Hepatic stellate cell (primary cell): ENCODE measurements at regions not wholly inside any gene's neighbourhood (a gene's known extent, or its start where the extent isn't known, plus 50 kb on each side); places are given as distances from the start of the nearest gene placed in this dataset.

Experiments
- DNase-seq: peaks from one replicate; pipeline ENCODE4 v3.0.0; 2011; ENCODE audit warnings: low spot score

GRCh38 chr2:222146488-222146887 is 152.3 kb downstream of the PAX3 start:
- no peak for DNase-seq

DNA sequence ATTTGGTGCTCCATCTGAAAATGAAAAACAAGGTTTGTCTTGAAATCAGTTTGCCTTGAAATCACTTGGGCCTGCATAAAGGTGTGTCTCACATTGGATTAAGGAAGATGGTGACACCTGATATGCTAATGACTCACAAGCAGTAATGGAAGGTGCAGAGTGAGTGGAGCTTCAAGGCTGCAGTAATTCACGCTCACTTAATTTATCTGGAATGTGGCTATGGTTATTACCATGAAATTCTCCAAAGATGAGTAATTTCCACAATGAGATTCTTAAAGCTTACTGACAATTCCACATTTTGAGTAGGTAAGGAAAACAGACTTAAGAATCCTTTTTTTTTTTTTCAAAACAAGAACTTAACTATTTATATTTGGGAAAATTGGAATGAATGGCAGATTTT is 156.8 kb downstream of the PAX3 start:
- no peak for DNase-seq

- no peak for DNase-seq
Observed at GRCh38 chr2:222136106-222136630, 162.6 kb downstream of the PAX3 start.

DNA sequence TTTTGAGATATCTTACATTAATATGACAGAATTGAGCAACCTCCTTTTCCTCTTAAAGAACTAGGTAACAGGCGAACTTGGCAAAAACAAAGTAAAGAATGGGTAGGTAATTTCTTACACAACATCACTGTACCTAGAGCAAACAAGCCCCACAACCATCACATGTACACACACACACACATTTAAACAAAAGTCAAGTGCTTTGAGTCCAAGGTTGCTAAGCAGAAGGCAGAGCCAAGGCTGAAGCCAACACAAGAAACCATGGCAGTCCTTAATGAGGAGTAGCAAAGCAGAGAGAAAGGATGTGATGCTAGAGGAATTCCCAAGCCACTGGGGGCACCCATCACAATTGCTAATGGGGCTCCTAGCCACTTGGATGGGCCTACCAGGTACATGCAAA is 164.1 kb downstream of the PAX3 start:
- no peak for DNase-seq

GRCh38 chr2:222133897-222134296 is 164.9 kb downstream of the PAX3 start:
- no peak for DNase-seq

GRCh38 chr2:222130855-222131254 is 167.9 kb downstream of the PAX3 start:
- no peak for DNase-seq

DNA sequence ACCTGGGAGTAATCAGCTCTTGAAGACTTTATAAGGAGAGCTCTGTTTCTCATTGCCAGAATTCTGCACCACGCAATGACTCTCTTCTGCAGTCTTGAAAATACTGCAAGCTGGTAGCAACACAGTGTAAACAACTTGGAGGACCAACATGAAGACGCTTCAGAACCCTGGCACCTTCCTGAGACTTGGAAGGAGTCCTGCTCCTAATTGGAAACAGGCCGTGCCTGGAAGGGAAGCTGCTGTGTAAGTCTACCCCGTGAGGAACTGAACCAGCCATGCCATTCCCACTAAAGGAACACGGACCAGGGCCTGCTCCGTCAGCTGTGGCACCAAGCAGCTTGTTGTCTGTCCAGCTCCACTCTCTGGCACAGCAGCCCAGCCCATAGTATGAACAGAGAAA is 171.1 kb downstream of the PAX3 start:
- DNase-seq: no peak

DNA sequence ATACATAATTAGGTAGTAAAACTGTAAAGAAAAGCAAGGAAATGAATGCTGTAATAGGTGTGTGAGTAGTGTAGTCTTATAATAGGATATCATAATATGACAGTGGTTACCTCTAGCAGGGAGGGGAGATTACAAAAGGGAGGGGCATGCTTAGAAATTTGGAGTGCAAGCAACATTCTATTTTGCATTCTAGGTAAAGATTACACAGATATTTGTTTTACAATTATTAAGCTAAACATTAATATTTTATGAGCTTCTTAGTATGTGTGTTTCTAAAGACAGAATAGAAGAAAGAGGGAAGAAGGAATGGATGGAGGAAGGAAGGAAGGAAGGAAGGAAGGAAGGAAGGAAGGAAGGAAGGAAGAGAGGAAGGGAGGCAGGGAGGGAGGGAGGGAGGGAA is 177.9 kb downstream of the PAX3 start:
- no peak for DNase-seq

DNA sequence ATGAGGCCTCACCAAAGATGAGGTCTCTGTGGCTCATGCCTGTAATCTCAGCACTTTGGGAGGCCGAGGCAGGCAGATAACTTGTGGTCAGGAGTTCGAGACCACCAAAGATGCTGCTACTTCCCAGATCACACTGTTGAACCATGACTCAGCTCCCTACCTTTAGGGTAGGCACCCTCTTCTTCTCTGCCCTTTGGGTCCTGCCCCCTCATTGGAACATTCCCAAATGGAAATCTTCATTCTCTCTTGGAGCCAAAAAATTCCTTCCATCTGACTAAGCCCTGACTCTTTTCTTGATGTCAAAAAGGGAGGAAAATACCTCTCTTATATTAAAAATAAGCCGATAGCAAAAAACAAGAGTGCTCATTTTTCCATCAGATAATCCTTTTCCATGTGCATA is 183.5 kb downstream of the PAX3 start:
- DNase-seq: no peak

DNA sequence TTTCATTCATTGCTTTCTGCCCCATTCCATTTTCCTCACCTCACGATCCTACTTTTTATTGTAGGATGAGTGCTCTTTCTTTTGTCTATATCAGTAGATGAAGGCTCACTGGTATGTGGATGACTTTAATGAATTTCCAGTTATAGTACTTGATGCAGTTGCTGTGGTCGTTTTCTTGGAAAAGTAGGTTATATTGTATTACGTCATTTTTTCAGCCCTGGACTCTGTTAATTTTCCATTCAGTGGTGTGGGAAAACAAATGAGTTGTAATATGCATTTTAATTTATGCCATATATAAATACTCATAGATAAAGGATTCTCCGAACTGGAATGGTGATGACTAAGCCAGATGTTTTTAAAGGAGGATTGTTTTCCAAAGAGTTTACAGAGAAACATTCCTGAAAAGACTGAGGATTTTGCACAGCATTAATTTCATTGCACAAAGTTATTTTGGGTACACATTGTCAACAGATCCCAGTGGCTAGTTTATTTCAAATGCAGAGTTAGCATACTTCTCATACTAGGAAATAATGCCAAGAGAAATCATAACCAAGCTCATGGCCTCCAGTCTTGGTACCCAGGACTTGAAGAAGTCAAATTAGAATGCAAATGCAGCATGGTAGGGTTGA is 189.7 kb downstream of the PAX3 start:
- no peak for DNase-seq

GRCh38 chr2:222108497-222108896 is 190.3 kb downstream of the PAX3 start:
- no peak for DNase-seq

- no peak for DNase-seq
Observed at GRCh38 chr2:222105046-222105445, 193.8 kb downstream of the PAX3 start.

DNA sequence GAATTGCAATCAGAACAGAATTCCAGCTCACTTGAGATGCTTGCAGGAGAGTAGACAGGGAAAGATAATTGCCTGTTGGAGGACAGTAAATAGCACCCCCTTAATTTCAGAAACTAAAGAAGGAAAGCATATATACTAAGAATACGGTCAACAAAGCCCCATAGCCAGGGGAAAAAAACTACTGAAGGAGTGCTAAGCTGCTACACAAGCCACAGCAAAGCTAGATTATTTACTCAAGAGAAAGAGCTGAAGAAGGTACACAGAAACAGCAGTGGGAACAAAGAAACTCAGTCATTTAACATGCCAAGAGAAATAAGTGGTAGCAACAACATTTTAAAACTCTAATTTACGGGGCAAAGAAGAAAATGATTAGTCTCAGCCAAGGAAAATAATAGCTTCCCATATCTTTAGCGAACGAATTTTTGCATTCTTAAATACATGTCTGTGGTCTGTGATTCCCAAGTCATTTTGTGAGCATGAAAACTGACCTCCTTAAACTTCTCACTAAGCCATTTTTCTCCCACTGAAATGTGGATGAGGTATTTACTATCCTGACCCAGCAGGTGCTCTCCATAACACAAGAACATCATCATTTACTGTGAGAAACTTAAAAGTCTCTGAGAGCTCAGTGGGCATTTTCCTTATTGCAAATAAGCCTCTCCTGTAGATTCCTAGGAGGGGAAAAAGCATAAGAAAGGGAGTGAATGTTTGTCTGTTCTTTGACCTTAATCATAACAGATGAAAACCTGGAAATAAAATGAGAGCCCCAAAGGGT is 196.0 kb downstream of the PAX3 start:
- DNase-seq: no peak

DNA sequence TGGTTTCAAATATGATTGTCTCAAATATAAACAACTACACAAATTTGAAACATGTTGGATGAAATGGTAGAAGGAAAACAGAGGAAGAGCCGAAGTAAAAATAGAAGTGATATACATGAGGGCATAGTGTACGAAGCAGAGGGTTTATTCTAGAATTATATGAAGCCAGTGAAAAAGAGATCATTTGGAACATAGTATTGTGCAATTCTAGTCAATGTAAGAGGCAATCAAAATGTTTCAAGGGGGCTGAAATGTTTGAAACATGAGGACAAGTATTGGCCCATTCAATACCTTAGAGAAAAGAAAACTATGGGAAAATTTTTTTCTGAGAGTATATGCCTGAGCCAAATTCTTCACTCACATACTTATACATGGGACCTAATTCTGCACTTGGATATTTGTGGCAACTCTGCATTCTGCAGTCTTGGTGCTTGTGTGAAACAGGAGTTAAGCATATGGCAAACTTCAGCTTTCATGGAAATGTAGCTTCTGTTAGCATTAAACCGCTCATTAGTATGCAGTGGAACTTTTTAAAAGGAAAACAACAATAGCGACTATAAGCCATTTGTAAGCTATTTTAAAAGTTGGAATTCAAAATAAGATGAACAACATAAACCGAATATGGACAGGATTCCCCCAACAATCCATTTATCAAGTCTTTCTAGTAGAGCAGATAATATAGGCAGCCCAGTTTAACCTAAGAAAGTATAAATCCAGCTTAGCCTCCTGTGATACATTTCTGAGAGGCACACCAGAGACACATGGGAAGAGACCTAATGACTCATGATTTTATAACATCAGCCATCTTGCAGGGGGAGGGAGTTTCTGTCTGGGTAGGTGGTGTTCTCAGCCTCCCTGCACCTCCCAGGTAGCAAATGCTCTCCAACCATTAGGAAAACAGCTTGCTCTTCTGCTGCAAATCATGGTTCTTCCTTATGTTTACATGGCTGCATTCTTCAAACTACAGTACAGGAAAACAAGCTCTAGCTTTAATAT is 197.8 kb downstream of the PAX3 start:
- no peak for DNase-seq

DNA sequence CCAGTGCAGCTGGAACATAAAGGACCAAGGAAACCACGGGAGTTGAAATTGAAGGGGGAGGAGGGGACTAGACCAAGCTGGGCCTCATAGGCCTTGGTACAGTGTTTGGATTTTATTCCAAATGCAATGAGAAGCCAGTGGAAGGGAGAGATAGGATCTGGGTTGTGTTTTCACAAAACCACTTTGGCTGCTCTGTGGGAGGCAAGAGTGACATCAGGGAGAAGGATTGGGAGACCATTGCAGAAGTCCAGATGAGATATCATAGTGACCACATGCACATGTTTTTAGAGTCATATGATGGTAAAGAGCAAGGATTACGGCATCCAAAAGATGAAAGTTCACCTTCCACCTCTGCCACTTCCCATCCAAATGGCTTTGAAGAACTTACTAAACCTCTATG is 210.2 kb downstream of the PAX3 start:
- DNase-seq: no peak

DNA sequence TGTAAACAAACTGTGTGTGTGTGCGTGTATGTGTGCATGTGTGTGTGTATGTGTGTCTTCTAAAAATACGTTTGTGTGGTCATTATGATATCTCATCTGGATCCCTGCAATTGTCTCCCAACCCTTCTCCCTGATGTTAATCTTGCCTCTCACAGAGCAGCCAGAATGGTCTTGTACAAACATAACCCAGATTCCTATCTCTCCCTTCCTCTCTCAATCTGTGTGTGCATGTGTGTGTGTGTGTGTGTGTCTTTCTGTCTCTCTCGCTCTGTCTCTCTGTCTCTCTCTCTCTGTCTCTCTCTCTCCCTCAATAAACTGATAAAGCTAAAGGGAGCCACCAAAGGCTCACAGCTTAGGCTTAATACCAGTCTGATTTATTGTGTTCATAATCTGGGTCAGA is 210.8 kb downstream of the PAX3 start:
- DNase-seq: no peak

DNA sequence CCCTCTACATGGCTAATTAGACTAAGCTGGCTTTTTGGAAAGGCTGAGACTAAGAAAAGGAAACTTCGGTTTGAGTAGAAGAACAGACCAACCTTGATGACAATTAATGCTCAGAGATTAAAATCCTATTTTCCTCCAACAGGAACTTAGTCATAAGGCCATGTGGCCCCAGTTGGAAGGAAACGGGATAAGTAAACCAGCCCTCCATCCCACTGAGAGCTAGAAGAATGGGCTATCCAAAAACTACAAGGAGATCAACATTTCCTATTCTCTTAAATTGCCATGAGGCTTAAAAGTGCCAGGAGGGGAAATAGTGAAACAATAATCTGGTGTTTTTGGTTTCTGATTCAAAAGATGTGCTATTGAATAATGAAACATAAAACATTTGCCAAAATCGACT is 216.6 kb downstream of the PAX3 start:
- DNase-seq: no peak

- DNase-seq: no peak
Observed at GRCh38 chr2:222080141-222080540, 218.7 kb downstream of the PAX3 start.

GRCh38 chr2:222076973-222077690 is 221.7 kb downstream of the PAX3 start:
- DNase-seq: no peak

DNA sequence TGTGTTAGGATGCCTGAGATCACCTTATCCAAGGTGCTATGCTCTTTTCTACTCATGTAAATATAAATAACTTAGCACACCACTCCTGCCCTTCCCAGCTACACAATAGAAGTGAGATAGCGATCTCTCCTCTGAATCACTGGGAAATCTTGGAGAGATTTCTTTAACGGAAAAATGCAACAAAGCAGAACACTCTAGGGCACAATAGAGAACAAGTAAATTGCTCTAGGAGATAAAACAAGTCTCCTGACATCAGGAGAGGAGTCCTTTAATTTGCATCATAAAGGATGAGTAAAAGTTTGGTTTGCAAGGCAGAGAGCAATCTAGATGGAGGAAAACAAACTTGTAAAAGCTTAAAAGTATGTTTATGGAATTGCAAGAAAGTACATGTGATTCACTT is 224.1 kb downstream of the PAX3 start:
- no peak for DNase-seq

GRCh38 chr2:222071911-222072310 is 226.9 kb downstream of the PAX3 start:
- DNase-seq: no peak

DNA sequence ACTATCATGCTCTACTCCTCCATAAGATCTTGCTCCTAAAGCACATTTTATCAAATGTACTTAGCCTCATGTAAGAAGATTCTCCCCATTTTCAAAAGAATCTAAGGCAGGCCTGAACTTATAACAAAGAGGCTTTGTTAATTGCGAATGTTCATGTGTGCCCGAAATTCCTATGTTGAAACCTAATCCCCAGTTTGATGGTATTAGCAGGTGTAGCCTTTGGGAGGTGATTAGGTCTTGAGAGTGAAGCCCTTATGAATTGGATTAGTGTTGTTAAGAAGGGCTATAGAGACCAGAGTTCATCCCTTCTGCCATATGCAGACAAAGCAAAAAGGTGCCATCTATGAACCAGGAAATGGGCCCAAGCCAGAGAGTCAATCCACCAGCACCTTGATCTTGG is 234.5 kb downstream of the PAX3 start:
- DNase-seq: no peak
